ENCODE measurements at regions not wholly inside any gene's neighbourhood (a gene's known extent, or its start where the extent isn't known, plus 50 kb on each side); places are given as distances from the start of the nearest gene placed in this dataset.

DNA sequence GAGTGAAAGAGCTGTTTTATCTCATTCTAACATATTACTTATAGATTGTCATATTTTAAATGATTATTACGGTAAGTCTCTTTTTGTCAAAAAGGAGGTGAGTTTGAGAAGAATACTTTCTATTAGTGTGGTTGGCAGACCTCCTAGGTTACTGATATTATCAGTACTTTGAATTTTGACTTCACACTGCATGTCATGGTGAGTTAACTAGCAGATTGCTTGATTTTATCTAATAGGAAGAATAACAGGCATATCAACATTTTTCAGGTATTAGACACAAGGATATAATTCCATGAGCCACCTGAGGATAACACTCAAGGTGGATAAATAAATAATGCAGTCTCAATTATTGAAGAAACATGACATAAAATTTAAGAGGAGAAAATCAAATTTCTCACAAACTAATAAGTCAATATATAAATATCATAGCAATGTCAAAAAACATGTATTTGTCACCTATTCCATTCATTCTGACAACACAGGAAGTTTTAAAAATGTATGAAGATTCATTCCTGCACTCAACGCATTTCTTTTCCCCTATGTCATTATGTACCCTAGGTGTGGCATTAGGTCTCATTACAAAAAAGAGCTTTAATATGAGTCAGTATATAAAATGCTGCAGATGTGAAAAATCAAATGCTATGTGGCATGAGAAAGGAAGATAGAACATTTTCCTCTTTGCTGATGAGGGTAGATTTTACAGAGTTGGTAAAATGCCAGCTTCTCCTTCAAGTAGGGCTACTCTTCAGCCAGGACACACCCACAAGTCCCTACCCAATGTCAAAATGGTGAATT lies 1621.6 kb downstream of the REEP3 start:
- TF ChIP-seq SUZ12 (IDR thresholded peaks at IDR 0.05; ENCODE audit: extremely low read depth, insufficient read depth, insufficient read length) = no peak
- no peak for TF ChIP-seq YY1 (IDR thresholded peaks at IDR 0.05; ENCODE audit: insufficient read depth, insufficient read length)

Measured in NT2/D1 (cell line).